ENCODE measurements at regions not wholly inside any gene's neighbourhood (a gene's known extent, or its start where the extent isn't known, plus 50 kb on each side); places are given as distances from the start of the nearest gene placed in this dataset.

- no peaks in the 10 kb centered on the region for H3K79me2 ChIP-seq (ENCODE audit: insufficient read depth, low read depth)
- H3K9ac ChIP-seq = no peak overlapping the region
- no peaks in the 10 kb centered on the region for H3K36me3 ChIP-seq (ENCODE audit: insufficient read depth)
- no peaks in the 10 kb centered on the region for H3K27me3 ChIP-seq (ENCODE audit: insufficient read depth, low read depth)
- TF ChIP-seq CTCF (conservative IDR thresholded peaks at IDR 0.05; ENCODE audit: low read depth, low read length) = no peak
- no peak overlapping the region for H3K4me3 ChIP-seq (IDR thresholded peaks at IDR 0.05; ENCODE audit: insufficient read depth, low read depth, low read length)
- no peak overlapping the region for H2AFZ ChIP-seq (ENCODE audit: low read depth)
- no peak overlapping the region for H3K4me2 ChIP-seq
- peaks cover 13% of the 10 kb centered on the region for H3K4me1 ChIP-seq (ENCODE audit: low read depth, poor library complexity, severe bottlenecking)
- no peak overlapping the region for H3K27ac ChIP-seq
- no peaks in the 10 kb centered on the region for H4K20me1 ChIP-seq (ENCODE audit: insufficient read depth)
Measured at GRCh38 chr10:124225467-124226270, 132.3 kb upstream of the CHST15 start.

GRCh38 chr10:124225029-124225466 is 131.7 kb upstream of the CHST15 start:
- H3K4me2 ChIP-seq = no peak overlapping the region
- H3K27me3 ChIP-seq (ENCODE audit: insufficient read depth, low read depth) = no peaks in the 10 kb centered on the region
- no peak overlapping the region for H2AFZ ChIP-seq (ENCODE audit: low read depth)
- no peak overlapping the region for H3K9ac ChIP-seq
- no peak overlapping the region for H3K4me3 ChIP-seq (IDR thresholded peaks at IDR 0.05; ENCODE audit: insufficient read depth, low read depth, low read length)
- H3K27ac ChIP-seq = no peak overlapping the region
- no peak for TF ChIP-seq CTCF (conservative IDR thresholded peaks at IDR 0.05; ENCODE audit: low read depth, low read length)
- no peaks in the 10 kb centered on the region for H4K20me1 ChIP-seq (ENCODE audit: insufficient read depth)
- H3K4me1 ChIP-seq (ENCODE audit: low read depth, poor library complexity, severe bottlenecking) = peaks cover 19% of the 10 kb centered on the region
- no peaks in the 10 kb centered on the region for H3K36me3 ChIP-seq (ENCODE audit: insufficient read depth)
- H3K79me2 ChIP-seq (ENCODE audit: insufficient read depth, low read depth) = no peaks in the 10 kb centered on the region

- Histone ChIP-seq H3K9ac (no peak overlapping the region), H3K79me2 (ENCODE audit: insufficient read depth, low read depth) (no peaks in the 10 kb centered on the region), H3K4me1 (ENCODE audit: low read depth, poor library complexity, severe bottlenecking) (peaks cover 22% of the 10 kb centered on the region), H2AFZ (ENCODE audit: low read depth) (no peak overlapping the region), H3K36me3 (ENCODE audit: insufficient read depth) (no peaks in the 10 kb centered on the region), H4K20me1 (ENCODE audit: insufficient read depth) (no peaks in the 10 kb centered on the region), H3K4me2 (no peak overlapping the region), H3K27me3 (ENCODE audit: insufficient read depth, low read depth) (no peaks in the 10 kb centered on the region), H3K27ac (no peak overlapping the region), H3K4me3 (IDR thresholded peaks at IDR 0.05; ENCODE audit: insufficient read depth, low read depth, low read length) (no peak overlapping the region)
- no peak for TF ChIP-seq CTCF (conservative IDR thresholded peaks at IDR 0.05; ENCODE audit: low read depth, low read length)
Measured at GRCh38 chr10:124224331-124225028, 131.1 kb upstream of the CHST15 start.

- H4K20me1 ChIP-seq (ENCODE audit: insufficient read depth) = no peaks in the 10 kb centered on the region
- H3K36me3 ChIP-seq (ENCODE audit: insufficient read depth) = no peaks in the 10 kb centered on the region
Measured at GRCh38 chr10:124223711-124224085, 130.3 kb upstream of the CHST15 start.

More at GRCh38 chr10:124223711-124224085, 130.3 kb upstream of the CHST15 start:
- no peak overlapping the region for H3K4me2 ChIP-seq
- no peak overlapping the region for H3K9ac ChIP-seq
- no peaks in the 10 kb centered on the region for H3K27me3 ChIP-seq (ENCODE audit: insufficient read depth, low read depth)
- TF ChIP-seq CTCF (conservative IDR thresholded peaks at IDR 0.05; ENCODE audit: low read depth, low read length) = no peak
- peaks cover 22% of the 10 kb centered on the region for H3K4me1 ChIP-seq (ENCODE audit: low read depth, poor library complexity, severe bottlenecking)
- no peak overlapping the region for H2AFZ ChIP-seq (ENCODE audit: low read depth)
- no peak overlapping the region for H3K27ac ChIP-seq
- H3K4me3 ChIP-seq (IDR thresholded peaks at IDR 0.05; ENCODE audit: insufficient read depth, low read depth, low read length) = no peak overlapping the region
- H3K79me2 ChIP-seq (ENCODE audit: insufficient read depth, low read depth) = no peaks in the 10 kb centered on the region

Data from KMS-11 (cell line).